Neural crest cell (in vitro differentiated cells): ENCODE measurements at regions not wholly inside any gene's neighbourhood (a gene's known extent, or its start where the extent isn't known, plus 50 kb on each side); places are given as distances from the start of the nearest gene placed in this dataset.
"Not testable (repeated sequence)": the region's sequence is repeated elsewhere in the genome, so short reads cannot be mapped to it uniquely, and the experiment has no call there.

Source experiments
- DNase-seq: peaks from one replicate; pipeline ENCODE4 v3.0.0; 2021; ENCODE audit warnings: low read depth, mixed read lengths, low spot score
- H3K27ac Mint-ChIP-seq: one replicate; pipeline ENCODE4 v1.8.0; 2021; ENCODE audit warnings: mild to moderate bottlenecking, mixed read lengths; ENCODE audit not compliant: unreplicated experiment
- H3K27me3 Mint-ChIP-seq: 2 replicates; pipeline ENCODE4 v1.8.0; 2021; ENCODE audit warnings: low read depth, mild to moderate bottlenecking, mixed read lengths
- H3K36me3 Mint-ChIP-seq: 2 replicates; pipeline ENCODE4 v1.8.0; 2021; ENCODE audit warnings: low read depth, mild to moderate bottlenecking, mixed read lengths
- H3K4me1 Mint-ChIP-seq: 2 replicates; pipeline ENCODE4 v1.8.0; 2021; ENCODE audit warnings: mixed read lengths
- H3K4me3 Mint-ChIP-seq: one replicate; pipeline ENCODE4 v1.8.0; 2021; ENCODE audit warnings: mild to moderate bottlenecking, mixed read lengths
- H3K9me3 Mint-ChIP-seq: 2 replicates; pipeline ENCODE4 v1.8.0; 2021; ENCODE audit warnings: mixed read lengths
- CTCF ChIP-seq: fragments of 200-600 bp; sonication (generic); conservative IDR thresholded peaks from 2 replicates; pipeline ENCODE4 v1.5.0; 2021; ENCODE audit warnings: antibody characterized with exemption, mild to moderate bottlenecking

GRCh38 chrX:35590210-35590609, 207.9 kb upstream of the MAGEB16 start:
- peaks cover 16% of the 10 kb centered on the region for H3K9me3 Mint-ChIP-seq
- no peak for DNase-seq
- no peaks in the 10 kb centered on the region for H3K36me3 Mint-ChIP-seq
- no peak for TF ChIP-seq CTCF
- no peaks in the 10 kb centered on the region for H3K4me1 Mint-ChIP-seq
- H3K27ac Mint-ChIP-seq, result no peak overlapping the region
- no peak overlapping the region for H3K4me3 Mint-ChIP-seq
- no peaks in the 10 kb centered on the region for H3K27me3 Mint-ChIP-seq

- not testable (repeated sequence) for H3K27ac Mint-ChIP-seq, H3K36me3 Mint-ChIP-seq, H3K27me3 Mint-ChIP-seq, DNase-seq, H3K4me3 Mint-ChIP-seq, H3K4me1 Mint-ChIP-seq
- peaks cover 23% of the 10 kb centered on the region for H3K9me3 Mint-ChIP-seq
Observed at GRCh38 chrX:35611562-35611961, 186.6 kb upstream of the MAGEB16 start.

DNA sequence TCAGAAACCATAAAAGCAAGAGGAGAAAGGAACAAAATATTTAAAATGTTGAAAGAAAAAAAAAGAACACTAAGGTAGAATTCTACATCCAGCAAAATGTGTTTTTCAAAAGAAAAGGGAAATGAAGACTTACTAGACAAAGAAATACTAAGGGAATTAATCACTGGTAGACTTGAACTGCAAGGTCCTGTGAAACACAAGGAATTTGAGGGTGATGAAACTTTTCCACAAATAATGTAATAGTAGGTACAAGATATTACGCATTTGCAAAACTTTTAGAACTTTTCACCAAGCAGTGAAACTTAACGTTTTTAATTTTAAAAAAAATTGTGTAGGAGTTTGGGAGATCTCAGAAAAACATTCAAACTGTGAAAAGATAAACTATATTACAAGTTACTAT, 180.3 kb upstream of the MAGEB16 start:
- Mint-ChIP-seq H3K27ac (no peak overlapping the region), H3K4me1 (no peaks in the 10 kb centered on the region), H3K9me3 (peaks cover 16% of the 10 kb centered on the region), H3K4me3 (no peak overlapping the region), H3K36me3 (peaks cover 2% of the 10 kb centered on the region), H3K27me3 (no peaks in the 10 kb centered on the region)
- TF ChIP-seq CTCF, result no peak
- DNase-seq, result no peak

DNA sequence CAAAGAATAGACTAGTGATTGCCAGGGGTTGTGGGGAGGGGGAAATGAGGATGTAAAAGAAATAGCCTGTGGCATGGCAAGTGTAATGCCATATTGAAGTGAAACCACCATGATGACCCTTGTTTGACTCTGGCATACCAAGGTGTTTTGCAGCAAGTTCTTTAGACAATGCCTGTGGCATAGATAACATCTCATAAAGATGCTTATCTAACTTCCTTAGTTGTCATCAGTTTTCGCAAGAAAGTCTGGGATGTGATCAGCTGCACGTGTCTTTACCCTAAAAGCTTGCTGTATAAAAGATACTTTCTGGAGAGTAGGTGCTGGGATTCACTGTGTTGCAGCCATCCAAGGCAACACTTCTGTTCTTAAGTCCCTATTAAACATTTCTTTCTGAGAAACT, 176.1 kb upstream of the MAGEB16 start:
- TF ChIP-seq CTCF, result no peak
- Mint-ChIP-seq H3K9me3 (peaks cover 23% of the 10 kb centered on the region), H3K4me3 (no peak overlapping the region), H3K27ac (no peak overlapping the region), H3K4me1 (no peaks in the 10 kb centered on the region), H3K36me3 (peaks cover 2% of the 10 kb centered on the region), H3K27me3 (no peaks in the 10 kb centered on the region)
- DNase-seq, result no peak

GRCh38 chrX:35622601-35623000, 175.5 kb upstream of the MAGEB16 start:
- no peak overlapping the region for H3K4me3 Mint-ChIP-seq
- H3K4me1 Mint-ChIP-seq, result no peaks in the 10 kb centered on the region
- peaks cover 2% of the 10 kb centered on the region for H3K36me3 Mint-ChIP-seq
- no peaks in the 10 kb centered on the region for H3K27me3 Mint-ChIP-seq
- TF ChIP-seq CTCF, result no peak
- DNase-seq, result no peak
- H3K27ac Mint-ChIP-seq, result no peak overlapping the region
- H3K9me3 Mint-ChIP-seq, result peaks cover 19% of the 10 kb centered on the region

DNA sequence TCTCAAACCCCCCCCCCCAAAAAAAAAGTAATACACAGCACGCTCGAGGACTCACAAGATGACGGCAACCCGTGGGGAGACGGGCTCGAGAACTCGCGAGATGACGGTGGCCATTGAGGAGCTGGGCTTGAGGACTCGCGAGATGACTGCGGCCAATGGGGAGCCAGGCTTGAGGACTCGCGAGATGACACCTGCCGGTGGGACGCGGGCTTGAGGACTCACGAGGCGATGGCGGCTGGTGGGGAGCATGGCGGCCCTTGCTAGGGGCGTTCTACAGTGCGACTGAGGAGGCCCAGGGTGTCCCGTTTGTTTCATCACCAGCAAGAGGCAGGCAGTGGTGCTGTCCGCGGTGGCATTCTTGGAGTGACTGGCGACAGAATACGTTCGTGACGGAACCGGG, 172.4 kb upstream of the MAGEB16 start:
- Mint-ChIP-seq H3K27me3 (no peaks in the 10 kb centered on the region), H3K27ac (no peak overlapping the region), H3K36me3 (peaks cover 2% of the 10 kb centered on the region), H3K4me1 (no peaks in the 10 kb centered on the region), H3K4me3 (no peak overlapping the region), H3K9me3 (peaks cover 15% of the 10 kb centered on the region)
- TF ChIP-seq CTCF, result no peak
- no peak for DNase-seq
